Prostate gland (tissue), 2 donors: ENCODE measurements at regions not wholly inside any gene's neighbourhood (a gene's known extent, or its start where the extent isn't known, plus 50 kb on each side); places are given as distances from the start of the nearest gene placed in this dataset.

Source experiments
- POLR2A ChIP-seq: fragments of 450-650 bp; IDR thresholded peaks from one replicate; pipeline ENCODE4 v1.6.1; 2016; ENCODE audit warnings: antibody characterized with exemption, mild to moderate bottlenecking
- POLR2AphosphoS5 ChIP-seq: sonication (generic); formaldehyde crosslinking; IDR thresholded peaks from one replicate; pipeline ENCODE4 v1.6.1; 2017; ENCODE audit warnings: antibody characterized with exemption
- TF ChIP-seq, protein P1 (sequence below), 4 experiments: fragments of 200-600 bp in 2 of 4; fragments of 450-650 bp in 2 of 4; sonication (generic) in 2 of 4; IDR thresholded peaks; 1 replicate in 3 of 4; 2 replicates in 1 of 4; pipeline ENCODE4 v1.5.1; 2016 to 2019; ENCODE audit warnings: antibody characterized with exemption in 4 of 4, mild to moderate bottlenecking in 2 of 4, moderate library complexity in 2 of 4

DNA sequence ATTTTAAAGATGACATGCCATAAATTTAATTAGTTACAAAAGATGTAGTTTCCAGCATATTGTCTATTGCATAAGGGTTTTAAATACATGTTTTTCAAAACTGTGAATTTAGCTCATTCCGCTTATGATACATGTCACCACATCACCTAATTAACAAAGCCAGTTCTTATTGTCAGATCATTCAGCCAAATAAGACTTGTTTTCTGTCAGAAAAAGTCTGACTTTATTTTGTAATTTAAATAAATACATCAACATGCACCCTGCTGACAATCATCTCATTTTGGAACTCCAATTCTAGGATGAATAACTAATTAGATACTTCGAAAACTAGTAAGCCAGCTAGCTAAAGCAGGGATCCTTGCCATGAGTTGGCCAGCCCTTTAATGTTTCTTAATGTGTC, 110.9 kb upstream of the APP start:
- TF ChIP-seq, protein P1, sequence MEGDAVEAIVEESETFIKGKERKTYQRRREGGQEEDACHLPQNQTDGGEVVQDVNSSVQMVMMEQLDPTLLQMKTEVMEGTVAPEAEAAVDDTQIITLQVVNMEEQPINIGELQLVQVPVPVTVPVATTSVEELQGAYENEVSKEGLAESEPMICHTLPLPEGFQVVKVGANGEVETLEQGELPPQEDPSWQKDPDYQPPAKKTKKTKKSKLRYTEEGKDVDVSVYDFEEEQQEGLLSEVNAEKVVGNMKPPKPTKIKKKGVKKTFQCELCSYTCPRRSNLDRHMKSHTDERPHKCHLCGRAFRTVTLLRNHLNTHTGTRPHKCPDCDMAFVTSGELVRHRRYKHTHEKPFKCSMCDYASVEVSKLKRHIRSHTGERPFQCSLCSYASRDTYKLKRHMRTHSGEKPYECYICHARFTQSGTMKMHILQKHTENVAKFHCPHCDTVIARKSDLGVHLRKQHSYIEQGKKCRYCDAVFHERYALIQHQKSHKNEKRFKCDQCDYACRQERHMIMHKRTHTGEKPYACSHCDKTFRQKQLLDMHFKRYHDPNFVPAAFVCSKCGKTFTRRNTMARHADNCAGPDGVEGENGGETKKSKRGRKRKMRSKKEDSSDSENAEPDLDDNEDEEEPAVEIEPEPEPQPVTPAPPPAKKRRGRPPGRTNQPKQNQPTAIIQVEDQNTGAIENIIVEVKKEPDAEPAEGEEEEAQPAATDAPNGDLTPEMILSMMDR (IDR thresholded peaks at IDR 0.05), result no peak
- TF ChIP-seq POLR2A (no peak), POLR2AphosphoS5 (no peak)
